Pancreas (tissue), 10 donors: ENCODE measurements at regions not wholly inside any gene's neighbourhood (a gene's known extent, or its start where the extent isn't known, plus 50 kb on each side); places are given as distances from the start of the nearest gene placed in this dataset.
A peak's percentile ranks its signal among the peaks of the same experiment; 100 is the strongest.

ENCODE experiments used
- ATAC-seq, 4 donors: fragments of 200-7000 bp; cut with Tn5 transposase; one replicate each; pipeline versions ENCODE4 v1.8.0 to v1.9.1; 2020; ENCODE audit warnings: mild to moderate bottlenecking in 4 of 4, moderate library complexity in 4 of 4
- DNase-seq, 6 donors: peaks; one replicate each; pipeline ENCODE4 v3.0.0-alpha.2; 2020
- FAIRE-seq: peaks from 2 replicates; lab custom pipeline; 2012; peaks lifted over from hg19 to GRCh38; lab: Jason Lieb, UNC
- H3K27ac ChIP-seq, 4 donors: fragments of 200-600 bp; sonication (generic); 1 replicate in 3 of 4; 2 replicates in 1 of 4; pipeline versions ENCODE4 v1.5.0 to v1.8.0; 2020
- H3K27me3 ChIP-seq, 4 donors: fragments of 200-600 bp; one replicate each; pipeline ENCODE4 v1.8.0; 2021
- H3K36me3 ChIP-seq, 3 donors: fragments of 200-600 bp; sonication (generic) in 1 of 3; one replicate each; pipeline versions ENCODE4 v1.5.0 to v1.8.0; 2020 to 2021
- H3K4me1 ChIP-seq, 3 donors: fragments of 200-600 bp; one replicate each; pipeline ENCODE4 v1.8.0; 2021
- H3K4me3 ChIP-seq, 4 donors: fragments of 200-600 bp; sonication (generic) in 2 of 4; one replicate each; pipeline versions ENCODE4 v1.5.0 to v1.8.0; 2020 to 2021
- H3K9me3 ChIP-seq, 4 donors: fragments of 200-600 bp; one replicate each; pipeline ENCODE4 v1.8.0; 2021
- CTCF ChIP-seq, 4 donors: fragments of 200-600 bp; sonication (generic) in 3 of 4; IDR thresholded peaks; one replicate each; pipeline versions ENCODE4 v1.5.0 to v1.8.0; 2021; ENCODE audit warnings: antibody characterized with exemption in 4 of 4
- WGBS, 2 donors: extraction: QIAGEN DNeasy Blood & Tissue Kit; methylation state at CpG; one replicate each; pipeline ENCODE4 v1.1.7; 2013; 5-methylcytosine and 5-hydroxymethylcytosine counted together
- intact Hi-C, 3 donors: fragments of 100-400 bp; cut with DNase I; formaldehyde crosslinking; loops; one replicate each; pipeline versions ENCODE4 v1.11.1 to v1.14.2; 2022
- donor health status: healthy with polysubstance abuse.
- donor health status: DM: no; HTN: no; CAD: no; lungs with moderate emphysema.
- donor health status: DM: no; HTN: no; CAD: no.
- donor health status: control.
- donor health status: control.
- donor health status: Bipolar disorder and iron deficiency.
- donor health status: DM: yes; HTN: yes; CAD: no.
- donor health status: DM: no; HTN: no; CAD: no.
- donor health status: DM: no; HTN: no; CAD: no.
- donor health status: DM: yes; HTN: yes; CAD: no.

- no peaks in the 10 kb centered on the region for H3K36me3 ChIP-seq
- H3K9me3 ChIP-seq, result no peaks in the 10 kb centered on the region
- FAIRE-seq, result no peak
- no peak overlapping the region for H3K27ac ChIP-seq
- H3K27me3 ChIP-seq, result no peaks in the 10 kb centered on the region
- DNase-seq, result no peak
- 71 to 75% methylated on average over 1 of the region's 1 CpG for WGBS, 2 donors
- TF ChIP-seq CTCF (IDR thresholded peaks at IDR 0.05), result no peak
- no peak overlapping the region for H3K4me3 ChIP-seq
- H3K4me1 ChIP-seq, result peaks cover 0 to 2% (median 0%) of the 10 kb centered on the region in 3 donors
- intact Hi-C loops, result no loop called here
- no peak for ATAC-seq
Measured at GRCh38 chr2:236744716-236745115, 175.1 kb downstream of the ACKR3 start.

GRCh38 chr2:236745420-236746210, 176.0 kb downstream of the ACKR3 start:
- Histone ChIP-seq H3K4me3 (no peak overlapping the region), H3K4me1 (peaks cover 0 to 2% (median 0%) of the 10 kb centered on the region in 3 donors), H3K27ac (no peak overlapping the region), H3K36me3 (no peaks in the 10 kb centered on the region), H3K27me3 (no peaks in the 10 kb centered on the region), H3K9me3 (no peaks in the 10 kb centered on the region)
- no peak for FAIRE-seq
- DNase-seq, result peak in 2 of 6 donors; percentile 15 to 46
- intact Hi-C loops, result no loop called here
- TF ChIP-seq CTCF (IDR thresholded peaks at IDR 0.05), result no peak
- WGBS, 2 donors, result 57 to 63% methylated on average over 5 of the region's 5 CpGs
- ATAC-seq, result peak; percentile 44 to 79 (median 72)

GRCh38 chr2:236746833-236747232, 177.2 kb downstream of the ACKR3 start:
- Histone ChIP-seq H3K27ac (no peak overlapping the region), H3K36me3 (no peaks in the 10 kb centered on the region), H3K27me3 (no peaks in the 10 kb centered on the region), H3K9me3 (no peaks in the 10 kb centered on the region), H3K4me1 (peaks cover 0 to 2% (median 0%) of the 10 kb centered on the region in 3 donors), H3K4me3 (no peak overlapping the region)
- FAIRE-seq (no peak), ATAC-seq (no peak), DNase-seq (no peak)
- no peak for TF ChIP-seq CTCF (IDR thresholded peaks at IDR 0.05)
- WGBS, 2 donors, result 88 to 93% methylated on average over 11 of the region's 11 CpGs
- intact Hi-C loops, result no loop called here

- H3K36me3 ChIP-seq, result no peaks in the 10 kb centered on the region
- 92 to 93% methylated on average over 7 of the region's 7 CpGs for WGBS, 2 donors
- TF ChIP-seq CTCF (IDR thresholded peaks at IDR 0.05), result no peak
- H3K27me3 ChIP-seq, result no peaks in the 10 kb centered on the region
- intact Hi-C loops, result no loop called here
- no peak for FAIRE-seq
- no peak for DNase-seq
- peaks cover 0 to 2% (median 0%) of the 10 kb centered on the region in 3 donors for H3K4me1 ChIP-seq
- H3K4me3 ChIP-seq, result no peak overlapping the region
- no peak for ATAC-seq
- no peaks in the 10 kb centered on the region for H3K9me3 ChIP-seq
- H3K27ac ChIP-seq, result no peak overlapping the region
Measured at GRCh38 chr2:236747426-236747825, 177.8 kb downstream of the ACKR3 start.

- no peak overlapping the region for H3K27ac ChIP-seq
- WGBS, 2 donors, result 90 to 95% methylated on average over 5 of the region's 5 CpGs
- no peaks in the 10 kb centered on the region for H3K9me3 ChIP-seq
- no peaks in the 10 kb centered on the region for H3K27me3 ChIP-seq
- TF ChIP-seq CTCF (IDR thresholded peaks at IDR 0.05), result no peak
- H3K4me3 ChIP-seq, result no peak overlapping the region
- DNase-seq (no peak), ATAC-seq (no peak), FAIRE-seq (no peak)
- intact Hi-C loops, result no loop called here
- H3K36me3 ChIP-seq, result no peaks in the 10 kb centered on the region
- H3K4me1 ChIP-seq, result peaks cover 0 to 2% (median 0%) of the 10 kb centered on the region in 3 donors
Measured at GRCh38 chr2:236747925-236748324, 178.3 kb downstream of the ACKR3 start.
